Tibial nerve (tissue), 4 donors: ENCODE measurements at regions not wholly inside any gene's neighbourhood (a gene's known extent, or its start where the extent isn't known, plus 50 kb on each side); places are given as distances from the start of the nearest gene placed in this dataset.

Experiments
- CTCF ChIP-seq, 5 experiments: fragments of 200-600 bp in 3 of 5; fragments of 450-650 bp in 2 of 5; sonication (generic) in 3 of 5; IDR thresholded peaks; one replicate each; pipeline ENCODE4 v1.5.1; 2016 to 2019; ENCODE audit warnings: antibody characterized with exemption in 5 of 5, mild to moderate bottlenecking in 3 of 5, moderate library complexity in 2 of 5
- EP300 ChIP-seq, 2 donors: sonication (generic); formaldehyde crosslinking; IDR thresholded peaks; one replicate each; pipeline ENCODE4 v1.6.1; 2017; ENCODE audit warnings: antibody characterized with exemption in 2 of 2, mild to moderate bottlenecking in 1 of 2
- POLR2A ChIP-seq, 2 donors: fragments of 450-650 bp; IDR thresholded peaks; one replicate each; pipeline ENCODE4 v1.6.1; 2017; ENCODE audit warnings: antibody characterized with exemption in 2 of 2, mild to moderate bottlenecking in 2 of 2, moderate library complexity in 2 of 2

- TF ChIP-seq POLR2A (IDR thresholded peaks at IDR 0.05): no peak
- TF ChIP-seq EP300 (IDR thresholded peaks at IDR 0.05): no peak
- no peak for TF ChIP-seq CTCF (IDR thresholded peaks at IDR 0.05)
Measured at GRCh38 chr1:81201779-81202178, 599.0 kb upstream of the ADGRL2 start.
